ENCODE measurements at regions not wholly inside any gene's neighbourhood (a gene's known extent, or its start where the extent isn't known, plus 50 kb on each side); places are given as distances from the start of the nearest gene placed in this dataset.

GRCh38 chr13:73286942-73287620 is 228.3 kb downstream of the KLF5 start:
- TF ChIP-seq CTCF (IDR thresholded peaks at IDR 0.05) (no peak), EP300 (IDR thresholded peaks at IDR 0.05) (no peak), POLR2A (IDR thresholded peaks at IDR 0.05) (no peak)
- Histone ChIP-seq H3K27me3 (no peaks in the 10 kb centered on the region), H3K4me1 (ENCODE audit: insufficient read depth) (no peaks in the 10 kb centered on the region), H3K36me3 (no peaks in the 10 kb centered on the region), H3K27ac (no peak overlapping the region), H3K4me3 (no peak overlapping the region), H3K9me3 (no peaks in the 10 kb centered on the region)
- no peak for DNase-seq
- WGBS, 3 donors = 65 to 83% (median 72%) methylated on average over 10 of the region's 10 CpGs
- intact Hi-C loops (cut with DNase I) = no loop called here

- WGBS, 3 donors = 83 to 92% (median 84%) methylated on average over 5 of the region's 5 CpGs
- Histone ChIP-seq H3K4me1 (ENCODE audit: insufficient read depth) (no peaks in the 10 kb centered on the region), H3K9me3 (no peaks in the 10 kb centered on the region), H3K27me3 (no peaks in the 10 kb centered on the region), H3K27ac (no peak overlapping the region), H3K36me3 (no peaks in the 10 kb centered on the region), H3K4me3 (no peak overlapping the region)
- DNase-seq = no peak
- intact Hi-C loops (cut with DNase I) = no loop called here
- no peak for TF ChIP-seq POLR2A (IDR thresholded peaks at IDR 0.05)
- no peak for TF ChIP-seq CTCF (IDR thresholded peaks at IDR 0.05)
- no peak for TF ChIP-seq EP300 (IDR thresholded peaks at IDR 0.05)
These were observed 227.4 kb downstream of the KLF5 start for GRCh38 chr13:73286177-73286576.

- 57 to 69% (median 63%) methylated on average over 6 of the region's 6 CpGs for WGBS, 3 donors
- TF ChIP-seq EP300 (IDR thresholded peaks at IDR 0.05) (no peak), POLR2A (IDR thresholded peaks at IDR 0.05) (no peak)
- Histone ChIP-seq H3K9me3 (no peaks in the 10 kb centered on the region), H3K4me1 (ENCODE audit: insufficient read depth) (no peaks in the 10 kb centered on the region), H3K27ac (no peak overlapping the region), H3K4me3 (no peak overlapping the region), H3K27me3 (no peaks in the 10 kb centered on the region), H3K36me3 (no peaks in the 10 kb centered on the region)
- no peak for DNase-seq
- intact Hi-C loops (cut with DNase I) = no loop called here
These were observed 225.5 kb downstream of the KLF5 start for GRCh38 chr13:73284081-73284874.

GRCh38 chr13:73283636-73284035 is 224.8 kb downstream of the KLF5 start:
- Histone ChIP-seq H3K36me3 (no peaks in the 10 kb centered on the region), H3K27ac (no peak overlapping the region), H3K4me1 (ENCODE audit: insufficient read depth) (no peaks in the 10 kb centered on the region), H3K27me3 (no peaks in the 10 kb centered on the region), H3K9me3 (no peaks in the 10 kb centered on the region), H3K4me3 (no peak overlapping the region)
- no peak for DNase-seq
- intact Hi-C loops (cut with DNase I) = no loop called here
- TF ChIP-seq POLR2A (IDR thresholded peaks at IDR 0.05) = no peak
- TF ChIP-seq EP300 (IDR thresholded peaks at IDR 0.05) = no peak
- no peak for TF ChIP-seq CTCF (IDR thresholded peaks at IDR 0.05)
- WGBS, 3 donors = 80 to 84% (median 83%) methylated on average over 6 of the region's 6 CpGs

- H3K27me3 ChIP-seq = no peaks in the 10 kb centered on the region
- TF ChIP-seq POLR2A (IDR thresholded peaks at IDR 0.05) = no peak
- no peak for TF ChIP-seq CTCF (IDR thresholded peaks at IDR 0.05)
- no peak for TF ChIP-seq EP300 (IDR thresholded peaks at IDR 0.05)
- H3K4me3 ChIP-seq = no peak overlapping the region
- H3K27ac ChIP-seq = no peak overlapping the region
- intact Hi-C loops (cut with DNase I) = no loop called here
- no peaks in the 10 kb centered on the region for H3K36me3 ChIP-seq
- H3K4me1 ChIP-seq (ENCODE audit: insufficient read depth) = no peaks in the 10 kb centered on the region
- no peak for DNase-seq
- 82 to 93% (median 83%) methylated on average over 2 of the region's 2 CpGs for WGBS, 3 donors
- H3K9me3 ChIP-seq = no peaks in the 10 kb centered on the region
These were observed 222.9 kb downstream of the KLF5 start for GRCh38 chr13:73281746-73282145.

Measured in ovary (tissue), 7 donors.